WI38 (cell line): ENCODE measurements at regions not wholly inside any gene's neighbourhood (a gene's known extent, or its start where the extent isn't known, plus 50 kb on each side); places are given as distances from the start of the nearest gene placed in this dataset.
"Not testable (repeated sequence)": the region's sequence is repeated elsewhere in the genome, so short reads cannot be mapped to it uniquely, and the experiment has no call there.

Experiments used
- H3K4me3 ChIP-seq: 2 replicates; pipeline ENCODE4 v1.5.1; 2011; ENCODE audit warnings: low read depth, mild to moderate bottlenecking, control low read depth, low read length

- H3K4me3 ChIP-seq: not testable (repeated sequence)
These were observed 289.4 kb downstream of the CNTNAP3B start for GRCh38 chr9:41839786-41840185.

DNA sequence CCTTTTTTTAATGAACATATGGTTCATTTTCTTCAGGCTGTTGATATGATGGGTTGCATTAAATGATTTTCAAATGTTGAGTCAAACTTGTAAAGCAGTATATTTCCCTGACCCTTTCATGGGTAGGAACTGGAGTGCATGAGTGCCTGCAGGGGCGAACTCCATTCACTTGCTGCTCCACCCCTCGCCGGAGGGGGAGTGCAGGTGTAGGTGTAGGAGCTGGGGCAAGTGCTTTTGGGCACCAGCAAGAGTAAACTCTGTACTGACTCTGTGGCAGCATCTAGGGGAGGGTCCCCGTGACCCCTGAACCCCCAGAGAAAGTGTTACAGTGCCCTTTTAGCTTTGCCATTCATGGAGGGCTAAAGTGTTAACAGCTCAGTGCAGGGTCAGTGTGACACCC lies 290.3 kb downstream of the CNTNAP3B start:
- not testable (repeated sequence) for H3K4me3 ChIP-seq

- H3K4me3 ChIP-seq: not testable (repeated sequence)
These were observed 290.7 kb downstream of the CNTNAP3B start for GRCh38 chr9:41838562-41838851.

- not testable (repeated sequence) for H3K4me3 ChIP-seq
These were observed 291.3 kb downstream of the CNTNAP3B start for GRCh38 chr9:41837684-41838561.

GRCh38 chr9:41833108-41833507 lies 296.1 kb downstream of the CNTNAP3B start:
- H3K4me3 ChIP-seq: not testable (repeated sequence)

DNA sequence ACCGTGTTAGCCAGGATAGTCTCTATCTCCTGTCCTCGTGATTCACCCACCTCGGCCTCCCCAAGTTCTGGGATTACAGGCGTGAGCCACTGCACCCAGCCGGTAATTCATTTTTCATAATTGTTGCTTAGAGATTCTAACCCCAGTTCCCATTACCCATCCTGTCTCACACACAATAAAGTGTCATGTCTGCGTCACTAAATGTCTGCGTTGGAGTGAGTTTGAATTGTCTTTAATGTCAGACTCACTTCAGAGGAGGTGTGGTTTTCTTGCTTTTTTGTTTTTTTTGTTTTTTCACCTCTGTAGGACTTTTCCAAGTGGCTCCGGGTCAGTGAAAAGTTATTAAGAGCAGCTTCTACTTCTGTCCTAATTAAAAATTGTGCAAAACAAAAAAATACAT lies 304.5 kb downstream of the CNTNAP3B start:
- H3K4me3 ChIP-seq: not testable (repeated sequence)

- not testable (repeated sequence) for H3K4me3 ChIP-seq
These were observed 326.5 kb downstream of the CNTNAP3B start for GRCh38 chr9:41802706-41803105.

- H3K4me3 ChIP-seq: not testable (repeated sequence)
These were observed 330.5 kb downstream of the CNTNAP3B start for GRCh38 chr9:41798684-41799083.

- not testable (repeated sequence) for H3K4me3 ChIP-seq
These were observed 338.4 kb downstream of the CNTNAP3B start for GRCh38 chr9:41790719-41791363.

DNA sequence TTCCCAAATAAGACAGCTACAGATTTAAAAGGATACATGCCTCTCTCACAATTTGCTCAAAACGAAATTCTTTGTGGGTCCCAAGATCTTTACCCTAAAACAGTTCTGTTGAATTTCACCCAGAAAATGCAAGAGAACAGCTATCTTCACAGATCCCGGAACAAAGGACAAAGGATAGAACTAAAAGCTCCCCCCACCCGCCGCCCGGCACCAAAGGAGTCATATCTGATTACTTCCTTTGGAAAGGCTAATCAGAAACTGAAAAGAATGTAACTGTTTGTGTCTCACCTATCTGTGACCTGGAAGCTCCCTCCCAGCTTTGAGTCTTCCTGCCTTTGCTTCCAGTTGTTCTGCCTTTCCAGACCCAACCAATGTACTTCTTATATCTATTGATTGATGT lies 339.2 kb downstream of the CNTNAP3B start:
- not testable (repeated sequence) for H3K4me3 ChIP-seq

DNA sequence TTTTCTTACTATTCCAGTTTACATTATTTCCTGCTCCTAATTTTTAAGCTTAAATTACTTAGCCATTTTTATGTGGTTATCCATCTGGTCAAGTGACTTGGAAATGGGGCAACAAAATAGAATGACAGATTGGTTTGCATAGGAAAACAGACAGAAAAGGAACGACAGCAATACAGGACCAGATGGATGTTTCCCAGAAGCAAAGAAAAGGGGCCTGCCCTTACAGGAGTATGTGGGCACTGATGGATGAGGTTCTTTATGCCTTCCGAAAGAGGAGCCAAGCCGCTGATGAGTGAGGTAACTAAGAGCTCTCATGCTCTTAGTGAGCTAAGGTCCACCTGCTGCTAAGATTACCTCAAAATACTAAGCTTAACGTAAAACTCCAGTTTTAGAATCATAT lies 339.8 kb downstream of the CNTNAP3B start:
- H3K4me3 ChIP-seq: not testable (repeated sequence)

DNA sequence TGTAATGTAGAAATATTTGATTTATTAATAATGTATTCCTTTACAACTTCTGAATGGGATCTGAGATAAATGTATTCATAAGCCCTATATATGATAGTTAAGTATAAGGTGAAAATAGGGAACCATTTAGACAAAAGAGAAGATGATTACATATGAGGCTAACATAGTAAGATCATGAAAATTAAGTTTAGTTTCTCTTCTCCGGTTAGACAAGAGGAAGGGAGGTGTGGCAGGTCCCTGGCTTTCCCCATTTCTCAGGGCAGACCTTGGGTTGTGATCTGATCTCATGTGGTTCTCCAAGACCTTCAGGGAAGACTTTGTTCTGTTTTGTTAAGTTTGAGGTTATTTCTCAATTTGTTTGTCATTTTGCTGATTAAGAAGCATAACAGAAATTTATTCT lies 341.3 kb downstream of the CNTNAP3B start:
- H3K4me3 ChIP-seq: not testable (repeated sequence)

DNA sequence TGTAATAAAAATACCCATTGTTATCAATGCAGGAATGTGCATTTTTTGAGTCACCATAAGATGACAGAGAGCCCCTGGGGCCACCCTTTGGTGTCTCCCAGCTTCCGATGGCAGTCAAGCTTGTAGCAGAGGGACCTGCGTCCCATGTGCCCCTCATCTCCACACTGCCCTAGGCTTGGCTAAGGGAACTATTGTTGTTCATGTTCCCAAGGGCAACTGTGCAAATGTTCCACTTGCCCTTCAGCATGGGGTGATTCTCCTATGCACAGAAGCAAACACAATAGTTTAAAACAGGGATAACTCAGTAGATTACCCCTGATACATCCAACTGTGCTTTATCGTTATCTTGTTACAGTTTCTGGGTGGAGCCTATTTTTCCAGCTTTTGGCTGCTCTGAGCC lies 342.0 kb downstream of the CNTNAP3B start:
- not testable (repeated sequence) for H3K4me3 ChIP-seq

DNA sequence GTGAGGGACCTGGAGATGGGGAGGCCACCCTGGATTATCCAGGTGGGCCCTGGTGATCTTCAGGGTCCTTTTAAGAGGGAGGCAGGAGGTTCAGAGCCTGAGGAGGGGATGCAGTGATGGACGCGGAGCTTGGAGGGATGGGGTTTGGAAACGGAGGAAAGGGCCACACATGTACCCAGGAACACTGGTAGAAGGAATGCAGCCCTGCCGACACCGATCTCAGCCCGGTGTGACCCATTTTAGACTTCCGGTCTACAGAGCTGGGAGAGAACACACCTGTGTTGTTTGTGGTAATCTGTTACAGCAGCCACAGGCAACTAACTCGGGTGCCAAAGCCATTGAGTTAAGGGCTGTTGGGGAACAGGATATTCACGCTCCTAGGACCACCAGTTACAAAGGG lies 345.2 kb downstream of the CNTNAP3B start:
- not testable (repeated sequence) for H3K4me3 ChIP-seq

GRCh38 chr9:41783070-41783810 lies 346.0 kb downstream of the CNTNAP3B start:
- not testable (repeated sequence) for H3K4me3 ChIP-seq

GRCh38 chr9:41781899-41782298 lies 347.3 kb downstream of the CNTNAP3B start:
- H3K4me3 ChIP-seq: not testable (repeated sequence)

DNA sequence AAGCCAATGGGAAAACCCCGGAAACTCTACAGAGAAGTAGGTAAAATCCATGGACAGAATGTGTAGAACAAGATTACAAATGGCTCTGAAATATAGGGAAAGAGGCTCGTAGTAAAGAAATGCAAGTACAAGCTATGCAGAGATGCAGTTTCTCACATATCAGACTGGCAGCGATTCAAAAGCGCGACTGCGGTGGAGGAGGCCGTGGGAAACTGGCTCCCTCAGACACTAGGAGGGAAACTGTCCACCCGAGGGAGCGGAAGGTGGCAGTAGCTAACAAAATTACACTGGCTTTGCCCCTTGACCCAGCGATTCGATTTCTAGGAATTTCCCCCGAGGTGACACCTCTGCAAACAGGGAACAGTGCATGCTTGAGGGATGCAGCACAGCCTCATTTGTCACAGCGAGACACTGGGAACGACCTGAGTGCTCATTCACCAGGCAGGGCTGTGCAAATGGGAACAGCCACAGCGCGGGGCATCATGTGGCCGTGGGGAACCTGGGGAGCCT lies 349.3 kb downstream of the CNTNAP3B start:
- H3K4me3 ChIP-seq: not testable (repeated sequence)

DNA sequence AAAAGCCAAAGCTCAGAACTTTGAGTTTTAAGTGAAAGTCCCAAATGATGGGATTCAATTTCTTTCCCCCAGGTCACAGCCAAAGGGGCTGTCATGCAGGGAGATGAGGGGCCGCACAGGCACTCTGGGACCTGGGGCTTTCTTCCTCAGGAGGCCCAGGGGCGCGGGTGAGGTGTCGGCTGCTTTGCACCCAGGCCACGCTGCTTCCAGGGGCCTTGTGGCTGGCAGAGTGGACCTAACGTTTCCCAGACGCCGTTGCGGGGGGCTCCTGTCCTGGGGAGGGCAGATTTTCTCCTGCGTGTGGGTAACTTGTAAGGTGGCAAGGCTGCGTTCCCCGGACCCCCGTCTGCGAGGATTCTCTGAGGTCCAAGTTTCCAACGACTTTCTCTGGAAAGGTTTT lies 350.0 kb downstream of the CNTNAP3B start:
- not testable (repeated sequence) for H3K4me3 ChIP-seq

DNA sequence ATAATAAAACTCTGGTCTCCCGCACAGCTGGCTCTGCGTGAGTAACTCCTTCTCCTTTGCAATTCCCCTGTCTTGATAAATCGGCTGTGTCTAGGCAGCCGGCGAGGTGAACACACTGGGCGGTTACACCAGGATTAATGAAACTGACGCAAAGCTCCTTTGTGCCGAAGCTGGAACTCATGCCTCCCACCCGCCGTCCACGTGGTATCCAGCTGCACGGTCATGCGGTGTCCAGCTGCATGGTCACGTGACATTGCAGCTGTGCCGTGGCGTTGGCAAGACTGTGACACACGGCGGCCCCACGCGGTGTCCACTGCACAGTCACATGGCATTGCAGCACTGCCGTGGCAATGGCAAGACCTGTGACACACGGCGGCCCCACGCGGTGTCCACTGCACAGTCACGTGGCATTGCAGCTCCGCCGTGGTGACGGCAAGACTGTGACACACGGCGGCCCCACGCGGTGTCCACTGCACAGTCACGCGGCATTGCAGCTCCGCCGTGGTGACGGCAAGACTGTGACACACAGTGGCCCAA lies 350.6 kb downstream of the CNTNAP3B start:
- H3K4me3 ChIP-seq: not testable (repeated sequence)

GRCh38 chr9:41777536-41777935 lies 351.7 kb downstream of the CNTNAP3B start:
- H3K4me3 ChIP-seq: not testable (repeated sequence)

DNA sequence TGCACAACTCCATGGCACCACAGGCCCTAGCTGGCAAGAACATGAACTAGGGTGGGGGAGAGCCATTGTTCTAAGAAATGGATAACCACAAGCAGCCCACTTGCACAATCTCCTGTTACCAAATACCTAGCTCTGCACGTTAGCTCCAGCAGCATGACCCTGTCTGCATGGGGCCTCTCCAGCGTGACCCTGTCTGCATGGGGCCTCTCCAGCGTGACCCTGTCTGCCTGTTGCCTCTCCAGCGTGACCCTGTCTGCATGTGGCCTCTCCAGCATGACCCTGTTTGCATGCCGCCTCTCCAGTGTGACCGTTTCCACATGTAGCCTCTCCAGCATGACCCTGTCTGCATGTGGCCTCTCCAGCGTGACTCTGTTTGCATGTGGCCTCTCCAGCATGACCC lies 356.7 kb downstream of the CNTNAP3B start:
- H3K4me3 ChIP-seq: not testable (repeated sequence)
